ENCODE measurements at regions not wholly inside any gene's neighbourhood (a gene's known extent, or its start where the extent isn't known, plus 50 kb on each side); places are given as distances from the start of the nearest gene placed in this dataset.

GRCh38 chr1:209222826-209223225, 360.7 kb upstream of the CAMK1G start:
- no peak for DNase-seq (ENCODE audit: low read depth in 2 of 2)

DNA sequence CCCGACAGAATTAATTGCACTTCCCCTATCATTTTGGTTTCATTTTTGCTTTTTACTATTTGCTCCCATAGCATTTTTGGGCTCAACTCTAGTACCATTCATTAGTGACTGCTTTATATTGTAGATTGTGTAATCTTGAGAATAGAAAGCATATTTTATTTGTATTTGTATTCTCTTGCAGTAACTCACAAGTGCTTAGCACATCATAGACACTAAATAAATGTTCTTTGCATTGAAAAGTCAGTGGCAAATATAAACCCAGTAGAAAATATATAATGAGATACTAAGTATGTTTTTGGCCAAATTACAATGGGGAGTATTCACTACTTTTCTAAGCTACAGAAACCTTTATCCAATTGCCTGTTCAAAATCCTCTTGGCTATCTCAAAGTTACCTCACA, 359.7 kb upstream of the CAMK1G start:
- DNase-seq (ENCODE audit: low read depth in 2 of 2), result no peak

DNA sequence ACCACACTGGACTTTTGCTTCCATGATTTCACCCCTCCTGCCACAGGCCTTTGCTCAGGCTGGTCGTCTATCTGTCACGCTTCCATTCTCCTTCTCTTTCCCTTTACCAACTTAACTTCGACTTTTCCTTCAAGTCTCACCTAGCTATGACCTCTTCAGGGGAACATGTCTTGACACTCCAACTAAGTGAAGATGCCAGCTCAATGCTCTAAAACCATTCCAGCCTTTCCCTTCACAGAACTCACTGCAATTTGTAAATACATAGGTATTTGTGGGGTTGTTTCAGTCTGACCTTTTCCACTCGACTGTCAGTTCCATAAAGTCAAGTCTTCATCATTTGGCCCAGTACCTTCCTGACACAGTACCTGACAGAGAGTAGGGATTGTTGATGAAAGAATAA, 358.6 kb upstream of the CAMK1G start:
- DNase-seq (ENCODE audit: low read depth in 2 of 2), result no peak

DNA sequence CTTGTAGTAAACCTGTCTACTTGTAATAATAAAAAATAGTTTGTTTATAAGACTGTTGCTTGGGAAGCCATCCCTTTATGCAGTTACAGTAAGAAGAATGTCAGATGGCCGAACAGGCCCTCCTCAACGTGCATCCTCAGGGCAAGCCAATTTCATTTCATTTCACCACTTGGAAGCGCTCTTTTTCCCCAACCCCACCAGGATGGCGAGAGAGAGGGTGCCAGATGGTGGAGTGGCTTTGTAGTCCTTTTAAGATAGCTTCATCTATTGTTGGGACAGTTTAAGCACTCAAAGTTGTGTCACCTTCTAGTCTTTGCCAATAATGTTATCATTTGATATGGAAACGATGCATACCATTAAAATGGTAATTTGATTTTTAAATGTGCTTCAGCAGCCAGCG, 356.3 kb upstream of the CAMK1G start:
- DNase-seq (ENCODE audit: low read depth in 2 of 2), result no peak

GRCh38 chr1:209227941-209228340, 355.6 kb upstream of the CAMK1G start:
- no peak for DNase-seq (ENCODE audit: low read depth in 2 of 2)

DNA sequence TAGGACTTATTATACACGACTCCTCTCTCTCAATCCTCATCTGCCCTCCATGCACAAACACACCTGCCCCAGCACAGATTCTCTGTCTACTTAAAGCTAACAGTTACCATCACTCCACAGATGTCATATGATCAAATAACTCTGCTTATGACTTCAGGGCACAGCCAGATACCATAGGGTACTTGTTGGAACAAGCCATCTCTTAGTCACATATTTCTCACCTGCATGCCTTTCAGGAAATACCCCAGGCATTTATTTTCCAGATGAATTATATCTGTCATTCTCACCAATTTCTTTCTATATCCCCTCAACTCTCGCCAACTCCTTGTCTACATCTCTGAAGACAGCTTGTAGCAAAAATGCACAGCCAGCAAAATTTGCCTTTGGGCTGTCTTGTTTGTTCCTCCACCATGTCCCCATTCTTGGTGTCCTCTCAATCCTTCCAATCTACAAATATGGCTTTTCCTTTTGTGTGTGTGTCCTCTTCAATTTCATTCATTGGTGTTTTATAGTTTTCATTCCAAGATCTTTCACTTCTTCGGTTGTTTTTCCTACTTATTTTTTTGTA, 353.9 kb upstream of the CAMK1G start:
- no peak for DNase-seq (ENCODE audit: low read depth in 2 of 2)

DNA sequence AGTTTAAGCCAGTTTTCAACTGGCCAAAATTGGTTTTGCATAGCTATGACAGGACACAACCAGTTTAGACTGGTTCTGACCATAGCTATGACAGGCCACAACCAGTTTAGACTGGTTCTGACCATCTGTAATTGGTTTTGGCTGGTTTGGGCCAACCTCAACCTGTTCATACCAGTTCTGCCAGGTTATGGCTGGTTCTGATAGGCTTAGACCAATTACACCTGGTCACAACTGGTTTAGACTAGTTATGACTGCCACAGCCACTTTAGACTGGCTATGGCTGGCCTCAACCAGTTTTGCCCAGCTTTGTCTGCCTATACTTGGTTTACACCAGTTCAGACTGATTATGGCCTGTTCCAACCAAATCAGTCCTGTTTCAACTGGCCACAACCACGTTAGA, 353.2 kb upstream of the CAMK1G start:
- no peak for DNase-seq (ENCODE audit: low read depth in 2 of 2)

DNA sequence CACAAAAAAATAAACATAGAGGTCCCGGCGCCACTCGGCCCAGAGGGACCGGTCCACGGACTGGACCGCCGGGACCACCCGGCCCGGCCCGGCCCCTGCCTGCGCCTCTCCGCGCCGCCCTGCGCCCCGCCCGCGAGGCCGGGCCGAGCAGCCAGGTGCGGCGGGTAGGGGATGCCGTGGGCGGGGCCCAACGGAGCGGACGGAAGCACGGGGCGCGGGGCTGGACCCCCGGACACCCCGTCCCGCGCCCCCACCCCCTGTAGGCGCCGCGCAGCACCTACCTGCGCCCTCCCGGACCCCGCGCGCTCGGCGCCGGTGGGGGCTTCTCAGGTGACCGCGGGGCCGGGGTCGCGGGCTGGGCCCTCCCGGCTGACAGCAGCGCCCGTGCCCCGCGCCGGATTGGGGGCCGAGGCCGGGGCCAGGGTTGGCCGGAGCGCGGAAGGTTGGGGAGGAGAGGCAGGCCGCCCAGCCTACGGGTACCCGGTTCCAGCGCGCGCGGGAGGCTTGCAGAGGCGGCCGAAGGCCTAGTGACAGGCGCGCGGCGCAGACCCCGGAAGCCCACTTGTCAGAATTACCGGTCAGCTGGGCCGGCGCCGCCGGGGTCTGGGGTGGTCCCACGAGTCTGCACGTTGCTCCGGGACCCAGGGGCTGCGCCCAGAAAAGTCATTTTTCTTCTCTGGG, 351.9 kb upstream of the CAMK1G start:
- DNase-seq (ENCODE audit: low read depth in 2 of 2), result no peak

DNA sequence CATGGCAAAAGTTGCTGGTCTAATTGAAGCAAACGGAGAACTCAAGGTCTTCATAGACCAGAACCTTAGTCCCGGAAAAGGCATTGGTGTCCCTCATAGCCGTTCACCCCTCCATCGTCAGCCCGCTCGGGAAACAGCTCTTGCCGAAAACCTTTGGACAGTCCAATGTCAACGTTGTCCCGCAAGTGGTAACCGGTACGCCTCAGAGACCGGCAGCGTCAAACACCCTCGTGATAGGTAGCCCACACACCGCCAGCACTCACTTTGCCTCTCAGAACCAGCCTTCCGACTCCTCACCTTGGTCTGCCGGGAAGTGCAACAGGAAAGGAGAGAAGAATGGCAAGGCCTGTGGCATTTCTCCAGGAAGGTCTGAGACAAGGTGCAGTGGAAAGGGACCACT, 351.3 kb upstream of the CAMK1G start:
- DNase-seq (ENCODE audit: low read depth in 2 of 2), result no peak

DNA sequence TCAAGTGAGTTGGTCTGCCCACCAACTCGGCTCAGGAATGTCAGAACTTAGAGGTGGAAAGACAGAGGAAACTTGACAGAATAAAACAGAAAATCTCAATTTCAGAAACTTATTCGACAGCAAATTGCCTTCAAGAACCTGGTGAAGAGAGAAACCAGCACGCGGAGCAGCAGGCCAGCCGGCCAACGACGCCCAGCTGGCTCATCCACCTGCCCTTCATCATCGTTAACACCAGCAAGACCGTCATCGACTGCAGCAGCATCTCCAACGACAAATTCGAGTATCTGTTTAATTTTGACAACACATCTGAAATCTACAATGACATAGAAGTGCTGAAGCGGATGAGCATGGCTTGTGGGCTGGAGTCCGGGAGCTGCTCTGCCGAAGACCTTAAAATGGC, 350.8 kb upstream of the CAMK1G start:
- DNase-seq (ENCODE audit: low read depth in 2 of 2), result no peak

DNA sequence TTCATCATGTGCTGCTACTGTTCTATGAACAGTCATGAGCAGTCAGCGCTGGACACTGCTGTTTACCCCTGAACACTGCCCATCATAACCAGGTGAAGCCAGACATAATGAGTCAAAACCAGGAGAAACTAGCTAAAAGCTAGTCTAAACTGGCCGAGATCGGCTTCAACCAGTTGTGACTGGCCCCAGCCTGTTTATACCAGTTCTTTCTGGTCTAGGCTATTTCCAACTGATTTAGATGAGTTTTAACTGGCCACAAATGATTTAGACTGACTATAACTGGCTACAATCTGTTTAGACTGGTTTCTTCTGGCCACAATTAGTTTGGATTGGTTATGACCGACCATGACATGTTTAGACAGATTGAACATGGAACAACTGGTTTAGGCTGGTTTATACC, 348.3 kb upstream of the CAMK1G start:
- no peak for DNase-seq (ENCODE audit: low read depth in 2 of 2)

DNA sequence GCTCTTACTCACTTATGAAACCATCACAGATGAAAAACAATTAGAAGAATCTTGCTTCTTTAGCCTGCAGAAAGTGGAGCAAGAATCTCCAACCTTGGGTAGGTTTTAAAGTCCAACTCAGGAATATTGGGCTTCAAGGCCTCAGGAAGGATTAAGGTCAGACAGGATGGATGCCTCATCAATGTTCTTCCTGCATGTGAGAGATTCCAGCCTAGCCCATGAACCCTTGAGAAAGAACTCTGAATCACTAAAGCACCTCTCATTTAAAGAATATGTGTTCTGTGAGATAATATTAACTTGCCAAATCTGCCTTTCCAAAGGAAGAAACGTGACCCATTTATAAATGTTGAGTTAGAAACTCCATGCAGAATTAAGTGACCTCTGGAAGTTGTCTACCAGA, 345.2 kb upstream of the CAMK1G start:
- DNase-seq (ENCODE audit: low read depth in 2 of 2), result no peak

DNA sequence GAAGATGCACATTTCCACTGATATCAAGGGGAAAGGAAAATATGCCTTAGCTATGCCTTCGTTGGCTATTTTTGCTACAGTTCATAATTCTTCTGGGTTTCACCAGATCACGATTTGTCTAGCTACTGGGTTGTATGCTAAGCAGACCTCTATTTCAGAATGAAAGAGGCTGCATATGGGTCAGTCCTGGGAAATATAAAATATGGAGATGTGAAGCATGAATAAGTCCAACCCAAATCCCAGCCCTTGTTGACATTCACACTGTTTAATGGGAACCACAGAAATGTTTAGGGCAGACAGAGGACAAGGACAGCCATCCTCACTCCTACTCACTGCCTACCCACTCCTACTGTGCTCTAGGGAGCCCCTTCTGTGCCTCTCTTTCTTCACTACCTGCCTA, 343.2 kb upstream of the CAMK1G start:
- no peak for DNase-seq (ENCODE audit: low read depth in 2 of 2)

GRCh38 chr1:209241487-209241886, 342.0 kb upstream of the CAMK1G start:
- DNase-seq (ENCODE audit: low read depth in 2 of 2), result no peak

GRCh38 chr1:209248649-209249279, 334.8 kb upstream of the CAMK1G start:
- DNase-seq (ENCODE audit: low read depth in 2 of 2), result peak; percentile 26 to 27

DNA sequence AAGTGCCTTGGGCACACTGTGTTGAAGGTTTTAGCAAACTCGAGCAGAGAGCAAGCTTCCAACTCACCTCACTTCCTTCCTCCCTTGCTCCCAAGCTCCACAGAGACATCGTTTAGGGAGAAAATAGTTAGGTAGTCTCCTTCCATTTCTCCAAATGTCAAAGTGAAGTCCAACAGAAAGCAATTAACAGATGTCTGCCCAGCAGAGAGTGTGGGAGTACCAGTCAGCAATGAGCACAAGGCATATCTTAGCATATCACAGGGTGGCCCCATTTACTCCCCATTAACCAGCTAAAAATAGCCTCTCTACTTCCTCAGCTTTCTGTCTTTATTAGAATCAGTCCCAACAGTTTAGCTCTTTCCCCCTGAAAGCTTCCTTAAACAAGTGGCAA, 334.2 kb upstream of the CAMK1G start:
- no peak for DNase-seq (ENCODE audit: low read depth in 2 of 2)

GRCh38 chr1:209249785-209250440, 333.6 kb upstream of the CAMK1G start:
- no peak for DNase-seq (ENCODE audit: low read depth in 2 of 2)

GRCh38 chr1:209250861-209251636, 332.5 kb upstream of the CAMK1G start:
- no peak for DNase-seq (ENCODE audit: low read depth in 2 of 2)

DNA sequence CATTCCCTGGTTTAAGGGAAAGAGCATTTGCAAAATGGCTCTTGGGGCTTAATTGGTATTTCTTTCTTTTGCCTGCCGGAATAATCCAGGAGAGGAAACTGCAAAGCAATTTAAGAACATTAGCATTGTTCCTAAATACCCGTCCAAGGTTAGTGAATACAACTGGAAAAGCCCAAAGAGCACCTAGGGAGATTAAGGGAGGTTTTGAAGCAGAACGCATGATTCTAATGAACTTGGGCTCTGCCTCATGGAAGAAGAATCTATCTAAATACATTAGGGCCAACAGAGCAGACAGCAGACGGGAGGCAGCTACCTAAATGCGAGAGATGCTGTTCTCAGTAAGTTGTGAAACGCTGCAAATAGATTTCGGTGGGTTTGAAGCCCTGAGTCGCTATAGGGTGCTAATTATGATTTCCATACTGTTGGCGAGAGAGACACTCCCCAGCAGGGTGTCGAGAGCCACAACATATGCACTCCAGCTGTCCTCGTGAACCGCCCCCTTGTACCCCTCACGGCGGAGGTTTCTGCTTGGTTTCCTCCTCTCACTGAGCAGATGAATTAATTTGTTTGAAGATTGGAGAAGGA, 326.7 kb upstream of the CAMK1G start:
- no peak for DNase-seq (ENCODE audit: low read depth in 2 of 2)

DNA sequence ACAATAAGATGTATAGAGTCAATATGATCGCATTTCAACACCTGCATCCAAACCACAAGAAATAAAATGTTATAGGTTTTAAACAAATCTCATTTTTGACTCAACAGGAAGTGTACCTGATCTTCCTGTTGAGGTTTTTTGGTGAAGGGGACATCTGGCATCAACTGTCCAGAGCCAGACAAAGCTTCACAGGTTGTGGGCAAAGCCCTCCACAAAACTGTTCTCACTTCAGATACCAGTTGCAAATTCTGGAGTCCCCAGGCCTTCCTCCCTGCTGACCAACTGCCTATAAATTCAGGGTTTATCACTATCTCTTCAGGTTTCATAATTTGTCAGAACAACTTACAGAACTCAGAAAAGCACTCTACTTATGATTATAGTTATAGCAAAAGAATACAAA, 326.1 kb upstream of the CAMK1G start:
- no peak for DNase-seq (ENCODE audit: low read depth in 2 of 2)

- DNase-seq (ENCODE audit: low read depth in 2 of 2), result no peak
These were observed 323.4 kb upstream of the CAMK1G start for GRCh38 chr1:209260136-209260535.

DNA sequence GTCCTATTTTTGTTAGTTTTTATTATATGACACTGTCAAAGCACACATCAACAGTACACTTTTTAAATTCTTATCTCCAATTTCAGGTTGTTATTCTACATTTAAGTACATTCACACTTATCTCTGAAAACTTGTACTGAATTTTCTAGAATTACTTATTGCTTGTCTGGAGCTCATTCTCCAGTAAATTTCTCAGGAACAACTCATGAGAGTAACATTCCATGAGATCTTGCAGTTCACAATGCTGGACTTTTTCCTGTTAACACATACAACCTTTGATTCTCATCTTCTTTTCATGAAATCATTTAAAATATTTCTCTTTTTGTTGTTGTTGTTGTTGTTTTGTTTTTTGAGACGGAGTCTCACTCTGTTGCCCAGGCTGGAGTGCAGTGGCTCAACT, 320.9 kb upstream of the CAMK1G start:
- no peak for DNase-seq (ENCODE audit: low read depth in 2 of 2)
